Activated CD4-positive, alpha-beta T cell treated with anti-CD3 and anti-CD28 coated beads, Interleukin-2, Interleukin-4, amounts not matched to agents 100 ng/mL and 50 ng/mL, durations not matched to agents 16 hours and 8 hours (primary cell): ENCODE measurements at regions not wholly inside any gene's neighbourhood (a gene's known extent, or its start where the extent isn't known, plus 50 kb on each side); places are given as distances from the start of the nearest gene placed in this dataset.

Experiments
- DNase-seq: peaks from one replicate; pipeline ENCODE4 v3.0.0-alpha.2; 2020; ENCODE audit warnings: low spot score

DNA sequence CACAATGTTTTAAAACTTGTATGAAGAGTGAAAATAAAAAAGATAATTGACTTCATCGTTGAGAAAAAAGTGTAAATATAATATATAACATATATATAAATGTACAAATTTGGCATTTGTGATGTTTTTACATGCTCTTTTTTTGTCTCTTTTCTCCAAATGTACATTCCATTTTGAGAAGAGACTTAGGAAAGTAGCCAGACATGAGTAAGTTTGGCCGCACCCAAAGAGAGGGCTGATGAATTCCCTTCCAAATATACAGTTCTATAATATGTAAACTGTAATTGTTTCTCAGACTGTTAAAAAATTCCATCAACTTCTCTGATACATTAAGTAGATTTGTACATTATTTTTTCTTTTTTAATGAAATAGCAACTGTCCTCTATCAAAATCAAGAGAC lies 193.2 kb upstream of the MAP3K1 start:
- DNase-seq = no peak

DNA sequence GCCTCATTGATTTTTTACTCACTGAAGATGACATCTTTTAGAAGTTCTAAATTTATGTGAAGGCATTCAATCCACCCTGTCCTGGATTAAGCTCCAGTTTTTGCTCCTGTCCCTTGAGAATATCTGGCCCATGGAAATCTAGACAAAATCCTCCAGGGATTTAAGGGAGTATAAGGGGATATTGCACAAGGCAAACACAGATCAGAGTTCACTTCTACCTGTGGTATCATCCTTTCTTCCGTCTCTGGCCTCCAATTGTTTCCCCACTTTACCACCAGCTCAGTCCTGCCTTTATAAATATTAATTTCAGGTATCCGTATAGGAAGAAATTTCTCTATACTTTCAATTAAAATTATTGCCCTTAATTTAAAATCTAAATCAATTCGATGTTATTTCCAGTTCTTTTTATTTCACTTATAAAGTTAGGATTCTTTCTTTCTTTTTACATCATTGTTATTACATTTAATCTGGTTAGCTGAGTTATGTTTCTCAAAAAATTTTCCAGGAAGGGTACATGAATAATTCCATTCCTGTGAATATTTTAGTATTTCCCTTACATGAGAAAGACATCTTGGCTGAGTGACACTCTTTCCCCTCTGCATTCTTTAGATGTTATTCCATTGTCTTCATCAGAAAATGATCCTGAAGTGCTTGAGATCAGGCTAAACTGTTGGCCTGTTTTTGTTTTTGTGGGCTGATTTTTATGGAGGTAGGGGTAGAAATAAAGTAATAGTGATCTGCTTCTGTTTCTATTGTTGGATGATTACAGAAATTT lies 194.3 kb upstream of the MAP3K1 start:
- no peak for DNase-seq

- no peak for DNase-seq
Measured at GRCh38 chr5:56617998-56618397, 197.4 kb upstream of the MAP3K1 start.

GRCh38 chr5:56616454-56617160 lies 198.7 kb upstream of the MAP3K1 start:
- no peak for DNase-seq

DNA sequence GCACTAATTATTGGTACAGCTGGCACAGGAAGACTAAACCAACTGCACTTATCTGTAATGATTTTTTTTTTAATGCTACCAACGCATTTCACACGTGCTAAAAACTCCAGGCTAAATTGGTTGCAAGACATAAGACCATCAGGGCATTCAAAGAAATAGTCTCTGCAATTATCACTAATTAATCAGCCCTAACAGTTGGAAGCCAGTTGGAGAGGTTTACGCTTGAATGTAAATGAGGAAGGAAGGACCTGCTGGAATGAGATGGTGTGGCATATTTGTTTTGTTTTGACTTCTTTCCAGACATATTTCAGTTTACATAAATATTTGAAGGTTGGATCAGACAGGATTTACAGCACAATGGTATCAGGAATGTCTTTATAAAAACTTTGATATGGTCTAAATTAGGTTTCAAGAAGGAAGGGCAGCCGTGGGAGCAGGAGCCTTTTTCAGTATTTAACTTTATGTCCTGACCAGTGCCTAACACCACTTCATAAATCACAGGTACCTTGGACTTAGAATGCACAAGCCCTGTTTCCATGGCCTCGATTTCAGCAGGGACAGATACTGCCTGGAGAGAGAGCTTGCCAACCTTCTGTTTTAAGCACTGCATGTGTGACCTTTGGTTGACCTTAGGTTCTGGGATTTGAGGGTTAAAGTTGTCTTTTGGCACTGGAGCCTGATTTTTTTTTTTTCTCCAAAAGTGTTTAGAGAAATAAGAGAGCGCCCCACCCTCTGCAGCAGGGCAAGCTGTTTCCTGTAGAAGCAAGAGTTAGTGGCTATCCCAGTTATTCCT lies 199.8 kb upstream of the MAP3K1 start:
- DNase-seq = no peak

DNA sequence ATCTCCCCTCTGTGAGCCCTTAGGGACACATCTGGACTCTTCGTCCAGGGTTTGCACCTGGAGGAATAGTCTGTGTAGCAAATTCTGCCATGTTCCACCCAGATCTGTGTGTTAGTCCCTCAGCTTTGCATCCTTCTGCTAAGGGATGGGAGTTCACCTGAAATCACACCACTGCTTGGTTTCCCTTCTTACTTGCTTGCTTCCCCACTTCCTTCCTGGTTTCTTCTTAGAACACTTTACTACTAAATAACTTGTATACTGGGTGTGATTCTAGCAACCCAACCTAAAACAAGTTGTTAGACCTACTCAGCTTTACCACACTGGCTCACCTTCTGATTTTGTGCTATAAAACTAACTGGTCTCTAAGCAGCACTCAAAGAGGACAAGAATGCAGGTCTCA lies 202.6 kb upstream of the MAP3K1 start:
- DNase-seq = peak; percentile 47

GRCh38 chr5:56612353-56612752 lies 203.0 kb upstream of the MAP3K1 start:
- DNase-seq = no peak

GRCh38 chr5:56610093-56610698 lies 205.2 kb upstream of the MAP3K1 start:
- peak; percentile 83 for DNase-seq

GRCh38 chr5:56608217-56608925 lies 207.0 kb upstream of the MAP3K1 start:
- DNase-seq = no peak

- no peak for DNase-seq
Measured at GRCh38 chr5:56607551-56607950, 207.8 kb upstream of the MAP3K1 start.

DNA sequence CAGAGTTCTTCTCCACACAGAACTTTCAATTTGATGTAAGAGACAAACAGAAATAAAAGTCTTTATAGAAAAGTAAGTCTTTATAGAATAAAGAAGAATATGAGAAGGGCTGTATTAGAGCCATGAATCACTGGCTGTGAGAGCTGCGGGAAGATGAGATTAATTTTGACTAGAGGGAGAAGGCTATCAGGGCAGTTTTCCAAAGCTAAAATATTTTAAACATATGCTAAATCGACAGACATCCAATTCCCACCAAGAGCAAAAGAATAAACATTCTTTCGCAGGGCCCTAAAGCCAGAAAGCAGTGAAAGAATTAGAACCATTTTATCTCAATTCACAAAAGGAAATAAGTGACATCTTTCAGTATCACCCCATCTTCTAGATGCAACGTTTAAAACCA lies 208.3 kb upstream of the MAP3K1 start:
- no peak for DNase-seq

- DNase-seq = no peak
Measured at GRCh38 chr5:56606192-56606591, 209.2 kb upstream of the MAP3K1 start.

DNA sequence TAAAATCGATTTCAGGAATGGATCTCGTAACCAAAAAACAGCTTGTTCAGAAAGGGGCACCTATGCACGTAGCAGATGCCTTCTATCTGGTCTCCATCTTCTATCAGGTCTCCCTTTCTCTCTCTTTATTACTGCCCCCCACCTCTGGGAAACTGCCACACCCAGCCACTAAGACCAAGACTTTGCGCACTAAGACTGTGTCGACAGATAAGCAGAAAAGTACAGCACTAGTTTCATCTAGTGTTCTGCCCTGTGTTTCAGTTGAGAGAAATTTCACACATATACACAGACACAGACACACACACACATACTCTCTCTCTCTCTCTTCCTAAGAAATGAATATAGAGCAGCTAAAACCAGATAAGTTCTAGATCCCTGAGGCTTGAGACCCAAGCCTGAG lies 210.1 kb upstream of the MAP3K1 start:
- no peak for DNase-seq

DNA sequence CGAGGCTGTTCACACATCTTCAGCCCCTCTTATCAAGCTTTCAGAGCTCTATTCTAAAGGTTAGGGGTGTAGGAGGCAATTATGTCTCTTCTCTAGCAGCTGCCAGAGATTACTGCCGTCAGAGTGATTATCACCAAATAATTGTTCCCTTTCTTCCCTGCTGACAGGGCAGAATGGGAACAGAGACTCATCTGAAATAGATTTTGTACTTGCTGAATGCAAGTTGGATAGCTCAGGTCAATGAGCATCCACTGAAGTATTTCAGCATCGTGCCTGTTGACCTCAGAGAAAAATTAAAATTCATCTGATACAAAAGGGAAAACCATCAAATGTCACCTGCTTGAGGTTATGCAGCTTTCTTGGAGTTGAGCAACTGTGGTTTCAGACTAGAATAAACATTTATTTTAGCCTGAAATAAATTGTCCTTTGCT lies 213.7 kb upstream of the MAP3K1 start:
- DNase-seq = no peak

DNA sequence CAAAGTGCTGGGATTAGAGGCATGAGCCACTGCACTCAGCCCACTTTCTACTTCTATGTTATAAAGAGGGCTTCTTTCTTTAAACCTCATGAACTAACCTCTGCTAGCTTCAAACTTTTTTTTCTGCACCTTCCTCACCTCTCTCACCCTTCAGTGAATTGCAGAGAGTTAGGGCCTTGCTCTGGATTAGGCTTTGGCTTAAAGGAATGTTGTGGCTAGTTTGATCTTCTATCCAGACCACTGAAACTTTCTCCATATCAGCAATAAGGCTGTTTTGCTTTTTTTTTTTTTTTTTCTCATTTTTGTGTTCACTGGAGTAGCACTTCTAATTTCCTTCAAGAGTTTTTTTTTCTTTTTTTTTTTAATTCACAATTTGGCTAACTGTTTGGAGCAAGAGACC lies 216.4 kb upstream of the MAP3K1 start:
- DNase-seq = no peak

DNA sequence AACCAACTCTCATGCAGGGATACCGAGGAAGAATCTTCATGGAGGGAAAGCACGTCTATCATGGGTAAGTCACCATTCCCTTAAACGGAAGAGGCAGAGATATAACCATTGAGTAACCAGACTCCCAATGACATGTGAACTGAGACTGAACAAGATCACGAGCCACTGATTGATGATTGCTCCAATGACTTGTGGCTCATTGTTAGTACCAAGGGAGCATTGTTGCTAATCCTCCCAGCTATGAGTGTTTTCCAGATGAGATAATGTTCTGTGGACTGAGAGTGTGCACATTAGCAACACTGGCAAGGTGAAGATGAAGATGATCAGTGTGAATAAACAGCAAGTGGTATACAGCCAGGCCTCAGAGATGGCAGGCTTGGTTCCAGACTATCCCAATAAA lies 219.2 kb upstream of the MAP3K1 start:
- no peak for DNase-seq

GRCh38 chr5:56595566-56595965 lies 219.8 kb upstream of the MAP3K1 start:
- DNase-seq = no peak

- no peak for DNase-seq
Measured at GRCh38 chr5:56594792-56595191, 220.6 kb upstream of the MAP3K1 start.

- DNase-seq = no peak
Measured at GRCh38 chr5:56591081-56591480, 224.3 kb upstream of the MAP3K1 start.

GRCh38 chr5:56589481-56589860 lies 225.9 kb upstream of the MAP3K1 start:
- DNase-seq = no peak

DNA sequence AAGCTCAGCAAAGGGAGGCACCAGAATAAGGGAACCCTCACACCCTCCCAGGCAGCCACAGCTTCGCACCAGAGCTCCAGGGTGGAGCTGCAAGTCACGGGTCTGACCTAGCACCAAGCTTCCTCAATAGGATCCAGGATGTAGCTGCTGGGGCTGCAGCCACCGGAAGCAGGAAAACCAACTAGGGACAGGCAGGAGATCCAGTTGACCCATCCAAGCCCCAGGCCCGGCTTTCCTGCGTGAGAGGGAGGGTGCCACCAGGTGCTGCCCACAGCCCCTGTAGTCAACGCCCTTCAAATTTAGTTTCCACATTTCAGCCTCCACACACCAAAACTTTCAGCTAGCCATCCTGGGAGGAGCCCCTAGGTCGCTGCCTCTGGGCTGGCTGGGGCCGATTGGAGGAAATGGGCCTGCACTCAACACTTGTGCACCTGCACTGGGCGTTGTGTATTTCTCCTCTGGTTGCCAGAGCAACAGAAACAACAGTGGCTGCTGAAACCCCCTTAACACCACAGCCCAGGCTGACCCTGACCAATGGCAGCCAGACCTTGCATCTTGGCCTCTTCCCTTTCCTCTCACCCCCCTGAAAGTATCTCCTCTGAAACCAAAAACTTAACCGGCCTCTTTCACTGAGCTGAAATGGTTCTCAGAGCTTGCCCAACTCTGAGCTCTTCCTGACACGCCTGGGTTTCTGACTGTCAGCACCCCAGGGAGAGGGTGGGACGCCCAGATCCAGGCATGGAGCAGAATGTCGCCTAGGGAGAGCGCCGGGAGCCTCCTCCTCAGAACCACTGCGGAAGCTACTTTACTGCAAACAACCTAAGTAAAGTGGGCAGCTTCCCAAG lies 226.5 kb upstream of the MAP3K1 start:
- peak; percentile 34 for DNase-seq
